ENCODE measurements at regions not wholly inside any gene's neighbourhood (a gene's known extent, or its start where the extent isn't known, plus 50 kb on each side); places are given as distances from the start of the nearest gene placed in this dataset.

GRCh38 chr1:30052178-30052577 is 671.2 kb downstream of the MATN1 start (continued):
- TF ChIP-seq USF2 (IDR thresholded peaks at IDR 0.05), result no peak
- no peak for TF ChIP-seq CTCF (IDR thresholded peaks at IDR 0.05)

- FAIRE-seq (no peak), ATAC-seq (no peak), DNase-seq (ENCODE audit: low read depth in 1 of 2, low spot score in 1 of 2) (no peak)
- CTCF ChIA-PET, result no interaction called here
- Histone ChIP-seq H3K4me2 (no peak overlapping the region), H3K27ac (no peak overlapping the region), H3K9me3 (no peaks in the 10 kb centered on the region), H3K4me3 (no peak overlapping the region), H3K4me1 (no peaks in the 10 kb centered on the region)
- WGBS (ENCODE audit: missing lambda C conversion rate), result 35% methylated on average over 6 of the region's 6 CpGs
- POLR2A ChIA-PET, result no interaction called here
- no peak for TF ChIP-seq CBX2 (IDR thresholded peaks at IDR 0.05; ENCODE audit: borderline replicate concordance, low read depth)
- no peak for TF ChIP-seq FOSB (CRISPR knock-in tag; IDR thresholded peaks at IDR 0.05)
- no peak for TF ChIP-seq CTCF (IDR thresholded peaks at IDR 0.05)
- no peak for TF ChIP-seq CBX8 (IDR thresholded peaks at IDR 0.05)
- TF ChIP-seq EHF (CRISPR knock-in tag; IDR thresholded peaks at IDR 0.05), result no peak
- no peak for TF ChIP-seq HOXB13 (CRISPR knock-in tag; IDR thresholded peaks at IDR 0.05; ENCODE audit: low read depth)
- no peak for TF ChIP-seq RFX5 (IDR thresholded peaks at IDR 0.05)
- no peak for TF ChIP-seq BCL3 (IDR thresholded peaks at IDR 0.05)
- TF ChIP-seq HEYL (CRISPR knock-in tag; IDR thresholded peaks at IDR 0.05), result no peak
- TF ChIP-seq JUNB (IDR thresholded peaks at IDR 0.05), result no peak
Observed at GRCh38 chr1:30051777-30052176, 671.6 kb downstream of the MATN1 start.

- FAIRE-seq, result no peak
- WGBS (ENCODE audit: missing lambda C conversion rate), result 57% methylated on average over 4 of the region's 4 CpGs
- H3K4me3 ChIP-seq, result no peak overlapping the region
- no peak for DNase-seq (ENCODE audit: low read depth in 1 of 2, low spot score in 1 of 2)
- no peak overlapping the region for H3K27ac ChIP-seq
- no peaks in the 10 kb centered on the region for H3K9me3 ChIP-seq
- ATAC-seq, result no peak
- no peak overlapping the region for H3K4me2 ChIP-seq
- CTCF ChIA-PET, result no interaction called here
- no peaks in the 10 kb centered on the region for H3K4me1 ChIP-seq
- POLR2A ChIA-PET, result no interaction called here
- TF ChIP-seq MAX (IDR thresholded peaks at IDR 0.05) (no peak), RAD21 (conservative IDR thresholded peaks at IDR 0.05 in 1 of 2, IDR thresholded peaks at IDR 0.05 in 1 of 2) (no peak), RNF2 (IDR thresholded peaks at IDR 0.05; ENCODE audit: borderline replicate concordance, low read depth) (no peak), REST (IDR thresholded peaks at IDR 0.05) (no peak), CHD4 (IDR thresholded peaks at IDR 0.05; ENCODE audit: borderline replicate concordance) (no peak), TFCP2L1 (CRISPR knock-in tag; IDR thresholded peaks at IDR 0.05) (no peak), PHF8 (IDR thresholded peaks at IDR 0.05; ENCODE audit: borderline replicate concordance, low read depth) (no peak), HOXA7 (CRISPR knock-in tag; IDR thresholded peaks at IDR 0.05) (no peak), KDM5A (IDR thresholded peaks at IDR 0.05) (no peak), JUNB (IDR thresholded peaks at IDR 0.05) (no peak), USF2 (IDR thresholded peaks at IDR 0.05) (no peak), CEBPB (IDR thresholded peaks at IDR 0.05) (no peak), RARB (CRISPR knock-in tag; IDR thresholded peaks at IDR 0.05) (no peak), SREBF2 (IDR thresholded peaks at IDR 0.05) (no peak), KDM1A (IDR thresholded peaks at IDR 0.05; ENCODE audit: low read depth) (no peak), SMC3 (IDR thresholded peaks at IDR 0.05) (no peak)
Observed at GRCh38 chr1:30049748-30050296, 673.6 kb downstream of the MATN1 start.
